ENCODE measurements at regions not wholly inside any gene's neighbourhood (a gene's known extent, or its start where the extent isn't known, plus 50 kb on each side); places are given as distances from the start of the nearest gene placed in this dataset.

- Histone ChIP-seq H3K23ac (ENCODE audit: low read depth, low read length) (no peak overlapping the region), H3K4me3 (ENCODE audit: insufficient read depth, low read depth, low read length) (no peak overlapping the region), H2BK20ac (ENCODE audit: low read depth, low read length) (no peak overlapping the region), H2AK9ac (replicated peaks; ENCODE audit: low read depth, low read length, poor library complexity) (no peak overlapping the region), H4K8ac (ENCODE audit: low read depth in 2 of 2, low read length in 2 of 2) (no peak overlapping the region), H3K4me1 (ENCODE audit: control insufficient read depth, insufficient read depth, low read length) (no peaks in the 10 kb centered on the region), H3K56ac (ENCODE audit: extremely low read depth, insufficient read depth, low read length) (no peak overlapping the region), H3K27ac (ENCODE audit: insufficient read depth, low read length) (no peak overlapping the region), H3K4ac (ENCODE audit: low read depth, low read length) (no peak overlapping the region), H2BK15ac (ENCODE audit: low read depth, low read length) (no peak overlapping the region), H2BK5ac (ENCODE audit: low read depth, low read length, poor library complexity, severe bottlenecking) (no peak overlapping the region), H3K18ac (ENCODE audit: low read depth, low read length) (no peak overlapping the region), H3K14ac (replicated peaks; ENCODE audit: low read depth, low read length) (no peak overlapping the region), H2AFZ (replicated peaks; ENCODE audit: low read length, poor library complexity) (no peak overlapping the region), H2BK120ac (ENCODE audit: low read depth, low read length) (no peak overlapping the region), H3K79me1 (ENCODE audit: low read depth in 1 of 2, low read length in 2 of 2) (no peaks in the 10 kb centered on the region), H3K9ac (ENCODE audit: low read depth, low read length) (no peak overlapping the region), H4K5ac (ENCODE audit: low read depth, low read length) (no peak overlapping the region), H3K27me3 (ENCODE audit: control insufficient read depth, insufficient read depth, low read length) (no peaks in the 10 kb centered on the region), H3K9me1 (ENCODE audit: insufficient read depth, low read length) (no peaks in the 10 kb centered on the region), H3K4me2 (ENCODE audit: low read depth, low read length) (no peak overlapping the region), H4K91ac (ENCODE audit: insufficient read depth, low read depth, low read length) (no peak overlapping the region), H3K9me3 (ENCODE audit: control insufficient read depth, insufficient read depth, low read length) (peaks cover 24% of the 10 kb centered on the region), H2AK5ac (ENCODE audit: low read depth, low read length) (no peak overlapping the region), H3K36me3 (ENCODE audit: control insufficient read depth, insufficient read depth, low read length) (no peaks in the 10 kb centered on the region), H4K20me1 (ENCODE audit: insufficient read depth, low read length) (no peaks in the 10 kb centered on the region)
- CTCF ChIA-PET: no interaction called here
- in situ Hi-C loops (cut with MboI; ENCODE audit: low sequenced_read_pairs): no loop called here
- DNase-seq (no peak), ATAC-seq (ENCODE audit: low read depth) (no peak)
- TF ChIP-seq MXI1 (IDR thresholded peaks at IDR 0.05; ENCODE audit: borderline replicate concordance, low read depth, low read length): no peak
- no peak for TF ChIP-seq CTCF (conservative IDR thresholded peaks at IDR 0.05; ENCODE audit: low read depth, low read length)
- TF ChIP-seq CHD1 (IDR thresholded peaks at IDR 0.05; ENCODE audit: low read depth, low read length): no peak
- TF ChIP-seq MAFK (IDR thresholded peaks at IDR 0.05; ENCODE audit: low read depth, low read length): no peak
- TF ChIP-seq FOS (IDR thresholded peaks at IDR 0.05; ENCODE audit: low read depth, low read length): no peak
- TF ChIP-seq POLR2A (IDR thresholded peaks at IDR 0.05; ENCODE audit: low read depth, low read length): no peak
- no peak for TF ChIP-seq NFE2L2 (IDR thresholded peaks at IDR 0.05; ENCODE audit: low read depth, low read length)
- TF ChIP-seq BHLHE40 (IDR thresholded peaks at IDR 0.05; ENCODE audit: low read depth, low read length): no peak
- TF ChIP-seq RFX5 (IDR thresholded peaks at IDR 0.05; ENCODE audit: low read depth, low read length): no peak
- TF ChIP-seq ELK1 (IDR thresholded peaks at IDR 0.05; ENCODE audit: borderline replicate concordance, low read depth, low read length): no peak
- POLR2A ChIA-PET (ENCODE audit: unreplicated experiment): no interaction called here
- whole genome bisulfite sequencing, 2 experiments (ENCODE audit: extremely low coverage in 2 of 2, insufficient read length in 1 of 2): no CpG with 5 or more reads among the region's 1 CpG
- dilution Hi-C loops (cut with HindIII; ENCODE audit: low sequenced_read_pairs, unreplicated experiment): no loop called here
- no TSS peak for BruUV-seq (replicated peaks)
- intact Hi-C loops (cut with micrococcal nuclease): no loop called here
These were observed 122.3 kb downstream of the MYCN start for GRCh38 chr2:16062471-16063250.

Data from IMR-90 (cell line).